Calu3 (cell line): ENCODE measurements at regions not wholly inside any gene's neighbourhood (a gene's known extent, or its start where the extent isn't known, plus 50 kb on each side); places are given as distances from the start of the nearest gene placed in this dataset.

Experiments
- BruUV-seq: library from RNA; stranded (reverse); fragments of 400-500 nt; replicated peaks from 2 replicates; lab custom pipeline; 2021; lab: Mats Ljungman, UMichigan
- CTCF ChIA-PET: fragments of 300-600 bp; sonication (Branson Sonifier 250); formaldehyde crosslinking; loops from one replicate; lab custom pipeline; 2022; ENCODE audit warnings: antibody characterized with exemption; lab: Charles Lee
- DNase-seq: peaks from one replicate; pipeline ENCODE4 v3.0.0; 2022
- H3K27ac Mint-ChIP-seq: one replicate; pipeline ENCODE4 v1.8.0; 2022; ENCODE audit warnings: mixed read lengths; ENCODE audit not compliant: unreplicated experiment
- H3K27me3 Mint-ChIP-seq: one replicate; pipeline ENCODE4 v1.8.0; 2022; ENCODE audit warnings: mixed read lengths; ENCODE audit not compliant: unreplicated experiment
- H3K36me3 Mint-ChIP-seq: one replicate; pipeline ENCODE4 v1.8.0; 2022; ENCODE audit warnings: mild to moderate bottlenecking, moderate library complexity, mixed read lengths; ENCODE audit not compliant: insufficient read depth, unreplicated experiment
- H3K4me1 Mint-ChIP-seq: one replicate; pipeline ENCODE4 v1.8.0; 2022; ENCODE audit warnings: mild to moderate bottlenecking, low read depth, mixed read lengths; ENCODE audit not compliant: unreplicated experiment
- H3K4me3 Mint-ChIP-seq: one replicate; pipeline ENCODE4 v1.8.0; 2022; ENCODE audit warnings: mild to moderate bottlenecking, low read depth, moderate library complexity, mixed read lengths; ENCODE audit not compliant: unreplicated experiment
- H3K9me3 Mint-ChIP-seq: one replicate; pipeline ENCODE4 v1.8.0; 2022; ENCODE audit warnings: low read depth, mixed read lengths; ENCODE audit not compliant: unreplicated experiment
- intact Hi-C: fragments of 100-400 bp; cut with micrococcal nuclease; formaldehyde crosslinking; loops from one replicate; pipeline ENCODE4 v1.10.0; 2022; ENCODE audit not compliant: unreplicated experiment
- TF ChIP-seq, protein P1 (sequence below): fragments of 200-600 bp; IDR thresholded peaks from one replicate; pipeline ENCODE4 v1.8.0; 2022; ENCODE audit warnings: antibody characterized with exemption; ENCODE audit not compliant: unreplicated experiment

DNA sequence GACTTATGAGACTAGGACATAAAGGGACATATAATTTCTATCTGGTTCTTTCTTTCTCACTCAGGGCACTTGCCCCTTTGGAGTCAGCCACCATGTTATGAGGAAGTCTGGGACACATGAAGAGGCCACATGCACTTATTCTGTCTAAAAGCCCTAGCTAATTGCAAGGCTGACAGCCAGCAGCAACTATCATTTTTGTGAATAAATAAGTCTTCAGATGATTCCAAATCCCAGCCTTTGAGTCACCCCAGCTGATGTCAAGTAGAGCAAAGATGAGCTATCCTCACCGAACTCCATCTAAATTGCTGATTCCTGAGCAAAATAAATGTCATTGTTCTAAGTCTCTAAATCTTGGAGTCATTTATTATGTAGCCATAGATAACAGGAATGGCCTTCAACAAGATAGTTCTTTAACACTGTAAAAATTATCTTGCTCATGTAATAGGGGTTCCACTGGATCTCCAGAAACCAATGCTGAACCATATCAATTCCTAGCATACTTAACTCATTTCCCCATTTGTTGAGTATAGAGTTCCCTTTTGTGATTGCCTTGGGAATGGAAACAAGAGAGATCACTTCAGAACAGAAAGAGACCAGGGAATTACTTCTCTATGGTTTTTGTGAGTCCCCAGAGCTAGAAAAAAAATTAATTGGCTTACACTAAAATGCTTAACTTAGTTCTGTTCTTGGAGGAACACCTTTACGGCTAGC lies 50.6 kb upstream of the FN1 start:
- DNase-seq = no peak
- Mint-ChIP-seq H3K27ac (no peak overlapping the region), H3K27me3 (no peaks in the 10 kb centered on the region), H3K9me3 (no peaks in the 10 kb centered on the region), H3K4me3 (no peak overlapping the region), H3K36me3 (no peaks in the 10 kb centered on the region), H3K4me1 (no peaks in the 10 kb centered on the region)
- TF ChIP-seq, protein P1, sequence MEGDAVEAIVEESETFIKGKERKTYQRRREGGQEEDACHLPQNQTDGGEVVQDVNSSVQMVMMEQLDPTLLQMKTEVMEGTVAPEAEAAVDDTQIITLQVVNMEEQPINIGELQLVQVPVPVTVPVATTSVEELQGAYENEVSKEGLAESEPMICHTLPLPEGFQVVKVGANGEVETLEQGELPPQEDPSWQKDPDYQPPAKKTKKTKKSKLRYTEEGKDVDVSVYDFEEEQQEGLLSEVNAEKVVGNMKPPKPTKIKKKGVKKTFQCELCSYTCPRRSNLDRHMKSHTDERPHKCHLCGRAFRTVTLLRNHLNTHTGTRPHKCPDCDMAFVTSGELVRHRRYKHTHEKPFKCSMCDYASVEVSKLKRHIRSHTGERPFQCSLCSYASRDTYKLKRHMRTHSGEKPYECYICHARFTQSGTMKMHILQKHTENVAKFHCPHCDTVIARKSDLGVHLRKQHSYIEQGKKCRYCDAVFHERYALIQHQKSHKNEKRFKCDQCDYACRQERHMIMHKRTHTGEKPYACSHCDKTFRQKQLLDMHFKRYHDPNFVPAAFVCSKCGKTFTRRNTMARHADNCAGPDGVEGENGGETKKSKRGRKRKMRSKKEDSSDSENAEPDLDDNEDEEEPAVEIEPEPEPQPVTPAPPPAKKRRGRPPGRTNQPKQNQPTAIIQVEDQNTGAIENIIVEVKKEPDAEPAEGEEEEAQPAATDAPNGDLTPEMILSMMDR = no peak
- no TSS peak for BruUV-seq
- CTCF ChIA-PET = no interaction called here
- intact Hi-C loops = no loop called here
